ENCODE measurements at regions not wholly inside any gene's neighbourhood (a gene's known extent, or its start where the extent isn't known, plus 50 kb on each side); places are given as distances from the start of the nearest gene placed in this dataset.

DNA sequence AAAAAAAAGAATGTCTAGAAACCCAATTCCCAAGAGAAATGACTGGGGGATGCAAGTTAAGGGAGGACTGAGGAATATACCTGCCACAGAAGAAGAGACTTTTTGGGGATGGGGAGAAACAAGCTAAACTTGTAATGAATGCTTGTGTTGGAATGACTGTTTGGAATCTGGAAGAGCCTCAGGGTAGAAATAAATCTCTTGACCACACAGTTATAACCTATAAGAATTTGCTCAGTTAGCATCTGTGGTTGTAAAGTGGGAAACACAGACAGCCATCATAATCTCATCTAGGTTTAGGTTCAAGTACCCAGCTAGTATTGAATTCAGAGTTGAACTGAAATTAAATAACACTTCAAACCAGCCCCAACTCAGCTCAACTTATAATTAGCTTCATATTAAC is 678.3 kb upstream of the CHD1 start:
- H3K9me3 ChIP-seq = no peaks in the 10 kb centered on the region
- no peak overlapping the region for H3K4me3 ChIP-seq
- H3K27me3 ChIP-seq = no peaks in the 10 kb centered on the region
- no peak overlapping the region for H3K27ac ChIP-seq
- no peaks in the 10 kb centered on the region for H3K4me1 ChIP-seq
- TF ChIP-seq CTCF (IDR thresholded peaks at IDR 0.05) = no peak
- DNase-seq (ENCODE audit: low spot score) = no peak
- H3K36me3 ChIP-seq = no peaks in the 10 kb centered on the region

GRCh38 chr5:99605904-99606303 is 677.1 kb upstream of the CHD1 start:
- TF ChIP-seq CTCF (IDR thresholded peaks at IDR 0.05) = no peak
- no peak for DNase-seq (ENCODE audit: low spot score)
- Histone ChIP-seq H3K36me3 (no peaks in the 10 kb centered on the region), H3K9me3 (no peaks in the 10 kb centered on the region), H3K4me3 (no peak overlapping the region), H3K27ac (no peak overlapping the region), H3K4me1 (no peaks in the 10 kb centered on the region), H3K27me3 (no peaks in the 10 kb centered on the region)

DNA sequence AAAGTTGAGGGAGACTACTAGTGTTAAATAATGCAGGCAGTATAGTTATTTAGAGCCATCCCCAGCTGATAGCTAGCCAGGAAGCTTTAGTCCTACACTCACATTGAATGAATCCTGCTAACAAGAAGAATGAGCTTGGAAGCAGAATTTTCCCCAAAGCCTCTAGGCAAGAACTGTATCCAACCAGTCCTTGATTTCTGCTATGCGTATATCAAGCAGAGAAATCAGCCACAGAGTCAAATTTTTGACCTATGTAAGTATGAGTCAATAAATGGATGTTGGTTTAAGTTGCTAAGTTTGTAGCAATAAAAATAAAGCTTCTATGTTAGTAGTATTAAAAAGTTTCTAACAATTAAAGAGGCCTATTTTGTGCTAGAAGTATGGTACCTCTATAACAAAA is 672.1 kb upstream of the CHD1 start:
- DNase-seq (ENCODE audit: low spot score) = no peak
- no peaks in the 10 kb centered on the region for H3K9me3 ChIP-seq
- H3K36me3 ChIP-seq = no peaks in the 10 kb centered on the region
- TF ChIP-seq CTCF (IDR thresholded peaks at IDR 0.05) = no peak
- H3K4me1 ChIP-seq = no peaks in the 10 kb centered on the region
- no peaks in the 10 kb centered on the region for H3K27me3 ChIP-seq
- H3K27ac ChIP-seq = no peak overlapping the region
- no peak overlapping the region for H3K4me3 ChIP-seq

DNA sequence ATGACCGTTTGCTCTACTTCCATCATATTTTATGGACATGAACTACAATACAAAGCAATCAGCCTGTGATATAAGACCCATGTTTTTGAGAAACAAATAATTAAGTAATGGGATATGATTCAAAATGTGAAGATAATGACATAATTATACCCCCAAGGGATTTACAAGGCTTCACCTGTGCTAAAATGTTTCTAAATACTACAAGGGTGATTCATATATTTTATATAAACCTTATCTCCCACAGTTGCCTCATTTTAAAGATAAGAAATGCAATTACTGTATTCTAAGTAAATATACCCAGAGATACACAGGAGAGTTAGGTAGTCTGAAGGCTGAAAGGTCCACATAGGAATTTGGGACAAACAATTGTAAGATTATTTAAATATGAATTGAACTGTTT is 662.0 kb upstream of the CHD1 start:
- H3K36me3 ChIP-seq = no peaks in the 10 kb centered on the region
- DNase-seq (ENCODE audit: low spot score) = no peak
- H3K27me3 ChIP-seq = no peaks in the 10 kb centered on the region
- TF ChIP-seq CTCF (IDR thresholded peaks at IDR 0.05) = no peak
- H3K4me1 ChIP-seq = no peaks in the 10 kb centered on the region
- no peak overlapping the region for H3K27ac ChIP-seq
- no peaks in the 10 kb centered on the region for H3K9me3 ChIP-seq
- no peak overlapping the region for H3K4me3 ChIP-seq

DNA sequence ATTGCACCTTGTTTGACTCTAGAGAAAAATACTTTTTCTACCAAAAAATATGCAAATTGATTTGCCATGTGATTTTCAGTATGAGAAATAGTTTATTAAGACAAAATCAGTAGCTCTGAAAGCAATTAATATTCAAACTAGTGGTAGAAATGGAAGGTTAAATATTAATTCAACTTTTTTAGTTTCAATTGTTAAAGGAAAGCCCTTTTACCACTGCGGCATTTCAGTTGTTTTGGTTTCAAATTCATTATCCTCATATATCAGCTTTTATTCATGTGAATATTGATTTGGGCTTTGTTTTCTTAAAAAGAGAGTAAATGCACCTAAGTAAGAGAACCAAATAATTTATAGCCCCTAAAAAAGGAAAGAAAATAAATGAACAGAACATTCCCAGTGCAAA is 660.6 kb upstream of the CHD1 start:
- H3K36me3 ChIP-seq = no peaks in the 10 kb centered on the region
- DNase-seq (ENCODE audit: low spot score) = no peak
- no peaks in the 10 kb centered on the region for H3K27me3 ChIP-seq

More for the DNA sequence above, 660.6 kb upstream of the CHD1 start:
- no peaks in the 10 kb centered on the region for H3K4me1 ChIP-seq
- H3K9me3 ChIP-seq = no peaks in the 10 kb centered on the region
- no peak overlapping the region for H3K27ac ChIP-seq
- TF ChIP-seq CTCF (IDR thresholded peaks at IDR 0.05) = no peak
- no peak overlapping the region for H3K4me3 ChIP-seq

Data from right atrium auricular region (tissue), 2 donors.